ENCODE measurements at regions not wholly inside any gene's neighbourhood (a gene's known extent, or its start where the extent isn't known, plus 50 kb on each side); places are given as distances from the start of the nearest gene placed in this dataset.
"Not testable (repeated sequence)": the region's sequence is repeated elsewhere in the genome, so short reads cannot be mapped to it uniquely, and the experiment has no call there.

DNA sequence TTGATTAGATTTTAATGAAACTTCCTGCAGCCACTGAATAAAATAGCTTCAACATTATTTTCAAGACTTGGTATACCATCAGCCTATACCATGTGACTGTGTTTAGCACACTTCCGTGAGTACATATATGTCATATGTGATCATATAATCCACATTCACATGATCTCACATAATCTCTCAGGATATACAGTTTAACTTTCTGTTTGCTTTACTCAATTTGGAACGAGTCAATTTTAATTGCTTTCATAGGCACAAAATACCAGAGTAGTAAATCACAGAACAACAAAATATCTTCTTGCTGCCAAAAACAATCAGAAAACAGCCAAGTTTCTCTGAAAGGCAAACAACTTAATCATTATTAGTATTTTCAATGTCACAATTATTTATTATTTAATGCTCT, 731.1 kb upstream of the DIAPH2 start:
- no peak for DNase-seq (ENCODE audit: low read depth in 2 of 3, low spot score in 2 of 3)

DNA sequence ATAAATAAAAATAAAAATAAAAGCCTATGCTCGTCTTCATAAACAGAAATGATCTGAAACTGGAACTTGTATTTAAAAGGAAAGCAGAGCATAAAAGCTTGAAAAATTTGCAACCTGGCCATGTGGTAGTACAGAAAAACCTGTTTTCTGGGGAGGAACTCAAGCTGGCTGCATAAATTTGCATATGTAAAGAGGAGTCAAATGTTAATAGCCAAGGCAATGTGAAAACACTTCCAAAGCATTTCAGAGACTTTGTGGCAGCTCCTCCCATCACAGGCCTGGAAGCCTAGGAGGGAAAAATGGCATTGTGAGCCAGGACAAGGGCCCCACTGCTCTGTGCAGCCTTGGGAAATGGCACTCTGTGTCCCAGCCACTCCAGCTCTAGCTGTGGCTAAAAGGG, 727.9 kb upstream of the DIAPH2 start:
- no peak for DNase-seq (ENCODE audit: low read depth in 2 of 3, low spot score in 2 of 3)

DNA sequence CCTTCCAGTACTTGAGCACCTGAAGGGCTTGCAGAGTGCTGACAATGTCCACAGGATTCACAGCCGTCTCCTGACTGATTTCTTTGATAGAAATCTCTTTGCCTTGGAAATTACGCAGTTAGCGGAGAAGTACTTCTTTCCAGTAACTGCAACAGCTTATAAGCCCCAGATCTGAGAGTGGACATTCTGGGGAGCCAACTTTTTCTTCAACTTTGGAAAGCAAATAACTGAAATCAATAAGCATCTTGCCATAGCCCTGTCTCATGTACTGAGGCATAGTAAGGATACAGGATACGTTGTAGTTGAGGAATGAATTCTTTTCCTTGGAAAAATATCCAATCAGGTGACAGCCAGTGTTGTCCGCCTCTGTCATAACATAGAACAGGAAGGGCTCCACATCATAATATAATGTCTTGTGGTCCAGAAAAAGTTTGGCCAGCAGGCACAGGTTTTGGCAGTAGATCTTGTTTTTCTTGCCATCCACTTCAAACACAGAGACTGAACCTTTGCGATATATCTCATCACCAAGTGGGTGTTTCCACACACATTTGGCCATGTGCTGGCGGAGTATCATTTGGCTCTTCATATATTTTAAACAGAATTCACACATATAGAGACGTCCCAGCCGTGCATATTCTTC, 711.1 kb upstream of the DIAPH2 start:
- DNase-seq (ENCODE audit: low read depth in 2 of 3, low spot score in 2 of 3), result not testable (repeated sequence)

DNA sequence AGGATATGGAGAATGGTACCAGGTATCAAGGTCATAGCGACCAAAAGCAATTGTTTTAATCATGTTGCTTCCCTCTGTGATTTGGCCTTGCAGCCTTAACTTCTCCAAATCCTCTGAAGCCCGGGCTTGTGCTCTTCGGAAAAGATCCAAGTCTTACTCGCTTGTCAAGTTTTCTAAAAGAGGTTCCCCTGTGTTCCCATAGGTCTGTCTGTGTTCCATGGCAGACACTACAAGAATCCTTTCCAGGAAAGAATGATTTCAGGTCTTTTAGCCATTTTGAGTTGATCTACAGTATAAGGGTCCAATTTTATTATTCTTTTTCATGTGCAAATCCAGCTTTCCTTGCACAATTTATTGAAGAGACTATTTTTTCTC, 710.6 kb upstream of the DIAPH2 start:
- no peak for DNase-seq (ENCODE audit: low read depth in 2 of 3, low spot score in 2 of 3)

DNA sequence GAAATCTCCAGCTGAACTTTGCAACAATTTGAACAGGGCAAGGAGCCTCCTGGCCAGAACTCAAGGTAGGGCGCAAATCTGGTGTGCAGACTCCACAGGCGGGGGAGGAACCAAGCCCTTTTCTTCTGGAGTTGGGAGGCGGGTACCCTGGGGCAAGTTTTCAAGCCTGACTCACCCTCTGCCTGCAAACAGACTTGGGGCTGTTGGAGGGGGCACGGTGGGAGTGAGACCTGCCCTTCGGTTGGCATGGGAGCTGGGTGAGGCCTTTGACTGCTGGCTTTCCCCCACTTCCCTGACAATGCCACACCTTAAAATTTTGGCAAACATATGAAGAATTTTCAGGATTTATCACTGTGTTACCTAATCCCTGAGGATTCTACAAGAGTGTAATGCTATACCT, 709.8 kb upstream of the DIAPH2 start:
- no peak for DNase-seq (ENCODE audit: low read depth in 2 of 3, low spot score in 2 of 3)

DNA sequence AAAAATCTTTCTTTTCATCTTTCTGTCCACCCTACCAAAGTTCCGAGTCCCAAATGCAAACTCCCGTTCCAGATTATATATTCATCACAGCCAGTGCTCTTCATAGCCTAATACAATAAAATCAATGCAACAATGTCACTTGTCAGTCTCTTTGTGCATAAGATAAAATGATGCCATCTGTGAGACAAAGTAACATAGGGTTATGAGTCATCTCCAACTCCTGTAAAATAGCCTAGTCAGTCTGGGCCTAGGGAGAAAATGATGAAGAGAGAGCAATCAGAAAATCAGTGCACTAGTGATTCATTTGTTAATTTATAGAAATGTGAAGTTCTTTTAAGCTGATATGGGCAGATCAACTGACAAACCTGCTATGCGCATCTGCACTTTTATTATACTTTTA, 689.1 kb upstream of the DIAPH2 start:
- no peak for DNase-seq (ENCODE audit: low read depth in 2 of 3, low spot score in 2 of 3)

DNA sequence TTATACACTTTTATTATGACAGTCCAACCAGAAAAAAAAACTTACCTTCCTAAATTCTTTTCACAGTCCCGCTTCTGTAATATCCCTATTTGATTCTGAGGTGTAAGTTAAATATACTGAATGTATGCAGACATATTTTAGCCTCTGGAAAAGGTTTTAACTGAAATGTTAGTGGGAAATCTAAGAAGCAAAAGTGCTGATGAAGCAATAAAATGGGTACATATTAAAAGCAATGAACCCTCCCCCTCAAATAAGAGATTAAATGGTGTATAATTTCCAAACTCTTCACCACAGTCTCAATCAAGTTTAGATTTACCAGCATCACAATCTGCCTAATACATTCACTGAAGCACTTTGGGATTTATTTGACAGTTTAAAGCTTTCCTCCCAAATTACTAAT, 688.3 kb upstream of the DIAPH2 start:
- no peak for DNase-seq (ENCODE audit: low read depth in 2 of 3, low spot score in 2 of 3)

DNA sequence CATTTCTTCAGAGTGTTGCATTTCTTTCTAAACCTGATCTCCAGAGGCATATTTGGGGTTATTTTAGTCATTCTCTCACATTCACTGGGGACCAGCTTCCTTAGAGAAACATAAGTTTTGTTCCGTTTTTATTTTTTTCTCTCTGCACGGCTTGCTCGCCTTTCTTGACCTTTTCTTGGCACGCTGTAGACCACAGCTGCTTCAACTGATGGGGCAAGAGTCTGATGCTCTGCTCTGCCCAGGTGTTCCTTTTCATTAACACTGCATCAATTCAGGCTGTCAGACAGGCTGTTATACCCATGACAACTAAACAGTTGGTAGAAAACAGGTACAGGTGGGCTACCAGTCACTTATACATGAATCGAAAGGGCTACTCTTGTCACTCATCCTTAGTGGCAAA, 682.2 kb upstream of the DIAPH2 start:
- DNase-seq (ENCODE audit: low read depth in 2 of 3, low spot score in 2 of 3), result no peak

DNA sequence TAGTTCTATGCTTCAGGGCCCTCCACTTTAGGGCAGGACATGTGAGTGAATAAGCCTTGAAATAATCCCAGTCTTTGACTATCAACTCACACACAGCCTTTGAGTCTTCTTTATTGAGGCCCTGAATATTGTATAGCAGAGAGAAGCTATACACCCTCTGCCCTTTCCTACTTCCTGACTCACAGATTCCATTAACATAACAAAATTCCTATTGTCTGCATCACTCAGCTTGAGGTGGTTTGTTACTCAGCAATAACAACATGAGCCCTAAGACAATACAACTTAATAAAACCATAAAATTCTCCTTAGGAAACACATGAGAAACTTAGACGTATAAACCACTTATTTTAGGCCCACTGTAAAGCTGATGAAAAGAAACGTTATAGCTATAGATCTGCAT, 680.3 kb upstream of the DIAPH2 start:
- DNase-seq (ENCODE audit: low read depth in 2 of 3, low spot score in 2 of 3), result no peak

DNA sequence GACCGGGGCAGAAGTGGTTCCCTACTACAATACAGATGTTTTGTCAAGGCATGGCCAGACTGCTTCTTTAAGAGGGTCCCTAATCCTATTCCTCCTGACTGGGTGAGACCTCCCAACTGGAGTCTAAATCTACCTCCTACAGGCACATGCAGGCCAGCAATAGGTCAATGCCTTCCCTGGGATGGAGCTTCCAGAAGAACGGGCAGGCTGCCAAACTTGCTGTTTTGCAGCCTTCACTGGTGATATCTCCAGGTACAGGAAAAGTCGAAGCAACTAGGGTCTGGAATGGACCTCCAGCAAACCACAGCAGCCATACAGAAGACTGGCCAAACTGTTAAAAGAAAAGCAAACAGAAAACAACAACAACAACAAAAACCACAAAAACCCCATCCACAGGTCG, 678.4 kb upstream of the DIAPH2 start:
- DNase-seq (ENCODE audit: low read depth in 2 of 3, low spot score in 2 of 3), result no peak

DNA sequence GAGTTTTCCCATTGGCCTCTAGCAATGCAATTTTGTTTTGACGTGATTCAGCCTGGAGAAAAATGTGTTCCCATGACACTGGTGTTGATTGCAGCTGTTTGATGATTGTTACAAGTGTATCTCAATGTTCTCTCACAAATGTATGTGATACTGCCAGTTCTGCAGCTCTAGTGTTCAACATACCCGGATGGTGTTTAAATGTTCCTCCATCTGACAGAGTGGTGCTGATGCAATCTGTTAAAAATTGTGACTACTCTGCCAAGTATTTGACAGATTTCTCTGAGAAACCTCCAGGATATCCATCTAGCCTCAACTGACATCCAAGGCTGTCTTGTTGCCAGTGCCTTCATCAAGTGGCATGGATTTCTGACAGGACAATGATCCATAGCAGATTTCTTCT, 657.2 kb upstream of the DIAPH2 start:
- no peak for DNase-seq (ENCODE audit: low read depth in 2 of 3, low spot score in 2 of 3)

DNA sequence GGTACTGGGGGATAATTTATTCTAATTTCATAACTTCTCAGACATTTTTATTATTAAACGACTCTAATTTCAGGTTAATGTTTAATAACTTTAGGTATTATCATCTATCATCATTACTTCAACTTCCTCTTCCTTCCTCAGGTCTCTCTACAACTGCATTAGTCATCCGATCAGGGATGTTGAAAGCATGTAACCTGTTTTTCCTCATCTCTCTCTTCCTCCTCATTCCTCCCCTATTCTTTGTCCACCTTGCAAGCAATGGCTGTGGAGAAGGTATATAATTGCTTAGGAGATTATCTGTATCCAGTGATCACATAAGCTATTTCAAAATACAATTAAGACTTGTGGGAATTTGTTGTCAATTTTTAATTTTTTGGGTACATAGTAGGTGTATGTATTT, 632.6 kb upstream of the DIAPH2 start:
- no peak for DNase-seq (ENCODE audit: low read depth in 2 of 3, low spot score in 2 of 3)

DNA sequence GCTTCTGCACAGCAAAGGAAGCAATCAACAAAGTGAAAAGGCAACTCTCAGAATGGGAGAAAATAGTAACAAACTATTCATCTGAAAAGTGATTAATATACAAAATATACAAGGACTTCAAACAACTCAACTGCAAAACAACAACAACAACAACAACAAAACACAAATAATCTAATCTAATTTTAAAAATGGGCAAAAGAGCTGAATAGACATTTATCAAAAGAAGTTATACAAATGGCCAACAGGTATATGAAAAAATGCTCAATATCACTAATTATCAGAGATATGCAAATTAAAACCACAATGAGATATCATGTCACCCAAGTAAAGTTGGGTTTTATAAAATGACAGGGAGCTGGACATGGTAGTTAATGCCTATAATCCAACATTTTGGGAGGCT, 602.8 kb upstream of the DIAPH2 start:
- DNase-seq (ENCODE audit: low read depth in 2 of 3, low spot score in 2 of 3), result no peak

DNA sequence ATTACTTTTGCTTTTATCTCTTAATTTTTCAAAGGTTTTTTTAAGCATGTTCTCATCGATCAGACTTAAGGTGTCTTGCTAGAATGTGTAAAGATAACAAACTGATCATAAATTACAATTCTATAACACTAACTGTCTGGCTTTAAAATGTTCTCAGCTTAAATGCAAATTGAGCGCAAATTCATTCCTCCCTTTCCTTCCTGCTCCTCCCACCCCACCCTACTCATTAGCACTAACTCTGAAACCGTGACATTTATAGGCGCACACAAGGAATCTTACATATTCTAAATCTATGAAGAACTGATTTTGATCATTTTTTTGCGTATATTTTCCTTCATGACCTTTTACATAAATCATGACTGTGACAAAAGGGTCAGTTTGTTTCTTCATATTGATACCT, 590.0 kb upstream of the DIAPH2 start:
- DNase-seq (ENCODE audit: low read depth in 2 of 3, low spot score in 2 of 3), result no peak

DNA sequence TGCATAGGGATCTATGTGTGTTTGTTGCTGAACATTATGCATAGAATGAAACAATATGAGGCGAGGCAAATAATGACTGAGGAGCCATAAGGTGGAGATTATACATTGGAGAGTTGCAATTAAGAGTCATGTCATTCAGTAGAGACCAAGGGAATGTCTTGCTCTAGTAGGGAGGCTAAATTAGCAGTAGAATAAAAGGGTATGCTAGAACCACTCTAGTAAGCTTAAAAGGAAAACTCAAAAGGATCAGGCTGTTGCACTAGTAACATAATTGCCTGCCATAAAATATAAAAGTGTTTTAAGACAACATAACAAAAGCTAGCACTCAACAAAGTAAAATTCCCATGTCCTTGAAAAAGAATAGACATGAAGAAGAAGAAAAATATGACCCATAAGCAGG, 586.2 kb upstream of the DIAPH2 start:
- no peak for DNase-seq (ENCODE audit: low read depth in 2 of 3, low spot score in 2 of 3)

DNA sequence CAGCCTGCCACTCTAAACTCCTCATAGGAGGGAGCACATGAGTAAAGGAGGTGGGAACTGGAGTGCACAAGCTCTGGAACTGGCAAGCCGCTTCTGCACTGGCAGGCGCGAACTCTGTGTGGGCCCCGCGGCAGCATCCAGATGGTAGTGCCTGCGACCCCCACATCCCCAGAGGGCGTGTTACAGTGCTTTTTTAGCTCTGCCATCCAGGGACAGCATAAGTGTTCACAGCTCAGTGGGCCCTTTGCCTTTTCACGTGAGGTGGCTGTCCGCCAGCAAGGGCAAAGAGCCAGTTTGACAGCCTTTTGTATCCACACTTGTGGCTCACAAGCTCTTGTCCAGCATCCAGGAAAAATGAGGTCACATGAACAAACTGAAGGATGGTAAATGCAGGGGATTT, 581.6 kb upstream of the DIAPH2 start:
- no peak for DNase-seq (ENCODE audit: low read depth in 2 of 3, low spot score in 2 of 3)

DNA sequence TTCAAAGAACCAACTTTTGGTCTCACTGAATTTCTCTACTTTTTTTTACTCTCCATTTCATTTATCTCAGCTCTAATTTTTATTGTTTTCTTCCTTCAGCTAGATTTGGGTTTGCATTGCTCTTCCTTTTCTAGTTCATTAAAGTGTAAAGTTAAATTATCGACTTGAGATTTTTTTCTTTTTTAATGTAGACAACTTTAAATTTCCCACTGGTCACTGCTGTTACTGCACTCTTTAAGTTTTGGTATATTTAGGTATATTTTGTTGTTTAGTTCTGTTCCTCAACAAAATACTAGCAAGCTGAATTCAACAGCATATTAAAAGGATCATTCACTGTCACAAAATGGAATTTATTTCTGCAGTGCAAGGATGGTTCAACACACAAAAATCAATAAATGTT, 572.0 kb upstream of the DIAPH2 start:
- no peak for DNase-seq (ENCODE audit: low read depth in 2 of 3, low spot score in 2 of 3)

DNA sequence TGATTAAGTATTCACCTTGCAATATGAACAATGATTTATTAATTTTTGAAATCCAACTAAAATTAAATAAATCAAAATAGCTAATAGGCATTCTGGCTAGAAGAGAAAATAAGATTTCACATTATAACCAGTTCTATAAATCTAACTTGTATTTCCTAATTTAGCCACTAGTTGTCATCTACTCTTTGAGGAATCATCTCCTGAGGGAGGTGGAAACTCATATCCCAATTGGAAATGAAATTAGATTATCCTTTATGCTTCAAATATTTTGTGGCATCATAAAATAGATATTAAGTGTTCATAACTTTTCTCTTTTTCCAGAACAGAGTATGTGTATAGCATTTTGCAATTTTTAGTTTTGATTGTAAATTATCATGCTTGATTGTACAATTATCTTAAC, 558.5 kb upstream of the DIAPH2 start:
- DNase-seq (ENCODE audit: low read depth in 2 of 3, low spot score in 2 of 3), result no peak

DNA sequence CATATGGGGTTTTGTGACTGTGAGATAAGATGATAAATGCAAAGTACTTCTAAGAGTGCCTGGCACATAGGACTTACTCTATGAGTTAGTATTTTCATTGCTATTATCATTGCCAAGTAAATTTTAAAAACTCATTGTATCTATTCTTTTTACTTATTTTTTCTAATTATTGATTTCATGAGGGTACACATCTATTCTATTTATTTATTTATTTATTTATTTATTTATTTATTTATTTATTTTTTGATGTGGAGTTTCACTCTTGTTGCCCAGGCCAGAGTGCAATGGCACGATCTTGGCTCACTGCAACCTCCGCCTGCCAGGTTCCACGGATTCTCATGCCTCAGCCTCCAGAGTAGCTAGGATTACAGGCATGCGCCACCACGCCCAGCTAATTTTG, 556.6 kb upstream of the DIAPH2 start:
- DNase-seq (ENCODE audit: low read depth in 2 of 3, low spot score in 2 of 3), result not testable (repeated sequence)

DNA sequence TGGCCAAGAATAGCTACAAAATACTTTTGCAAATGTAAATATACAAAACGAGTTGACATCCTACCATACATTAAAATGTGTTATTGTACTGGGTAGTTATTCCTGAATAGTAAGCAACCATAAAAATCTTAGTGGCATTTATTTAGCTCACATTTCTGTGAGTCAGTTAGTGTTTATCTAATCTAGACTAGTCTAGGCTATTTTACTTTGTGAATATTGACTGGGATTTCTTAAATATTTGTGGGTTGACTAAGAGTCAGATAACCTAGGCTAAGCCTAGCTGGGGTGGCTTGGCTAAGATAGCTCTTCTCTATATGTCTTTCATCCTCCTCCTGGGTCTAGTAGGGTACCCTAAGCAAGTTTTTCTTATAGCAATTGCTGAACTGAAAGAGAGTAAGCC, 543.8 kb upstream of the DIAPH2 start:
- DNase-seq (ENCODE audit: low read depth in 2 of 3, low spot score in 2 of 3), result no peak

DNA sequence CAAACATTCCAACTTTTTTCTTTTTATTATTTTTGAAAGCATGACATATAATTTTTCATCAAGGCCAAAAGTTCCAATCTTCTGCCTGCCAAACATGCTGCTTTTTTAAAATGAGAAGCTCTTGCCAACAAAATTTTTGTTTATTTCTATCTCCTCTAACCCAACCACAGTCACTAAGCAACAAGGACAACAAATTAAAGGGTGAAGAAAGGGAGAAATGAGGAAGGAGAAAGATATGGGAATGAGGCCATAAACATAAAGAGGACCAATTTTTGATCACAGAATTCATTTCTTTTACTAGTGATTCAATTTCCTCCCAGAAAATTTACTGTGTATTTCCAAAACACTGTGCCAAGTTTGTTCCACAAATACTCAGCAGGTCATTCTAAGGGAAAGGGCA, 537.0 kb upstream of the DIAPH2 start:
- no peak for DNase-seq (ENCODE audit: low read depth in 2 of 3, low spot score in 2 of 3)

DNA sequence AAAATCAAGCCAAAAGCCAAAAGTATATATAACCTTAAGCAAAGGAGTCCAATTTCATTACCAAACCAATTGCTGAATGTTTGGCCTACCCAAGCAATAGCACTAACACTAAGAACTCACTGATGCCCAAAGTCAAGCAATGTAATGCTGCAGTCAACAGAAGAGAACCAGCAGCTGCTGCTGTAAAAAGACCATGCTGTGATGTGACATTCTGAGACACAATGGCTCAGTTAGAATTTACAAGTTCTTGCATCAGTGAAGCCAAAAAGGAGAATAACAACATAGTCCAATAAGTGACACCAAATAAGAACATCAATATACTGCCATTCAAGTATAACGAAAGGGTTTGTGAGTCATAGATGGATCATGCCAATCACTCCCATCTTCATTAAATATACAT, 514.0 kb upstream of the DIAPH2 start:
- no peak for DNase-seq (ENCODE audit: low read depth in 2 of 3, low spot score in 2 of 3)

DNA sequence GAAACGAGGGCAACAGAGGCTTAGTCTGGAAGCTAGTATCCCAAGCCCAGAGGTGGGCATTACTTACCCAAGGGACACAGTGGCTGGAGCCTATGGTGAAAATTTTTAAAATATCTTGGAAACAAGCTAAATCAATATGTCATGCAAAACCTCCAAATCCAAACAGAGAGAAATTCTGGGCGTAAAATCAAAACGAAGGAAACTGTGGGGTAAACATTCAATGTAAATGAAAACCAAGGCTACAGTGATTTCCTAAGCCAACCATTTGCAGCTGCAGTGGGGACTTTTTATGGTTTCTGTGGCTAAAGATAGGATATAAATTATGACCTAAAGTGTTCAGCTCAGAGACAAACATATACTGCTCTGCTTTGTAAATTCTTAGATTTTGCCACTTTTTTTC, 507.7 kb upstream of the DIAPH2 start:
- DNase-seq (ENCODE audit: low read depth in 2 of 3, low spot score in 2 of 3), result no peak

DNA sequence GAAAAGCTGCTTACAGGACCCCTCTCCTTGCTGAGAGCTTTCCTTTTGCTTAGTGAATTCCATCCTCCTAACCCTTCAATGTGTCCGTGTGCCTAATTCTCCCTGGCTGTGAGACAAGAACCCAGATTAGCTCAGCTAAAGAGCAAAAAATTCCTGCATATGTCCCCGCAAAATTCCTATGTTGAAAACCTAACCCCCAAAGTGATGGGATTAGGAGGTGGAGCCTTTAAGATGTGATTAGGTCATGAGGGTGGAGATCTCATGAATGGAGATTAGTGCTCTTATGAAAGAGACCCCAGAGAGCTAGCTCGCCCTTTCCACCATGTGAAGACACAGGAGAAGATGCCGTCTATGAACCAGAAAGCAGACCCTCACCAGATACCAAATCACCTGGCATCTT, 503.0 kb upstream of the DIAPH2 start:
- no peak for DNase-seq (ENCODE audit: low read depth in 2 of 3, low spot score in 2 of 3)

All from hematopoietic multipotent progenitor cell (in vitro differentiated cells).